K562 (cell line): ENCODE measurements at regions not wholly inside any gene's neighbourhood (a gene's known extent, or its start where the extent isn't known, plus 50 kb on each side); places are given as distances from the start of the nearest gene placed in this dataset.

Experiments used
- ATAC-seq: fragments of 200-7000 bp; cut with Tn5 transposase; 3 replicates; pipeline ENCODE4 v1.9.1; 2020; ENCODE audit warnings: moderate library complexity
- BruUV-seq: library from RNA; stranded (reverse); fragments of 400-500 nt; replicated peaks from 2 replicates; lab custom pipeline; 2021; lab: Mats Ljungman, UMichigan
- CTCF ChIA-PET: fragments of 300-600 bp; formaldehyde crosslinking; extraction: SDS; loops from one replicate; lab custom pipeline; 2021; ENCODE audit warnings: low intra/inter-chr PET ratio; lab: Yijun Ruan, JAX
- POLR2A ChIA-PET: fragments of 300-600, 350-650 bp; sonication (Branson Sonifier 250); formaldehyde crosslinking; extraction: SDS; loops from one replicate; lab custom pipeline; 2021; ENCODE audit warnings: antibody characterized with exemption, inconsistent platforms; lab: Yijun Ruan, JAX
- DNase-seq, 4 experiments: peaks; one replicate each; pipeline versions ENCODE4 v3.0.0 to v3.0.0-alpha.2; 2011 to 2018; ENCODE audit warnings: low spot score in 3 of 4, mixed read lengths in 3 of 4; ENCODE audit errors: extremely low read depth in 1 of 4
- FAIRE-seq: peaks from 2 replicates; lab custom pipeline; 2011; peaks lifted over from hg19 to GRCh38; lab: Jason Lieb, UNC
- H2AFZ ChIP-seq: 2 replicates; pipeline ENCODE4 v1.6.0; 2011; ENCODE audit warnings: low read depth, low read length, control low read depth, inconsistent platforms
- H3K27ac ChIP-seq: fragments of 200-600 bp; 3 replicates; pipeline ENCODE4 v1.8.0; 2011; ENCODE audit warnings: low read depth, mild to moderate bottlenecking, control low read depth, inconsistent platforms, low read length, moderate library complexity, mixed read lengths; ENCODE audit errors: extremely low read depth
- H3K27me3 ChIP-seq, 2 experiments: fragments of 300-600 bp in 1 of 2; 2 replicates in 1 of 2; 3 replicates in 1 of 2; pipeline versions ENCODE4 v1.6.0 to v1.8.0; 2011; ENCODE audit warnings: inconsistent platforms in 2 of 2, low read length in 2 of 2, mild to moderate bottlenecking in 1 of 2, mixed read lengths in 1 of 2, moderate library complexity in 1 of 2; ENCODE audit not compliant: control insufficient read depth in 2 of 2, insufficient read depth in 2 of 2
- H3K36me3 ChIP-seq: fragments of 300-600 bp; 3 replicates; pipeline ENCODE4 v1.8.0; 2011; ENCODE audit warnings: mild to moderate bottlenecking, low read length, inconsistent platforms; ENCODE audit not compliant: control insufficient read depth, insufficient read depth
- H3K4me1 ChIP-seq, 2 experiments: fragments of 200-600 bp in 1 of 2; replicated peaks in 1 of 2; 2 replicates in 1 of 2; 3 replicates in 1 of 2; pipeline versions ENCODE4 v1.5.1 to v1.8.0; 2011; ENCODE audit warnings: inconsistent platforms in 2 of 2, low read length in 2 of 2, mild to moderate bottlenecking in 1 of 2, mixed read lengths in 1 of 2, moderate library complexity in 1 of 2; ENCODE audit not compliant: control insufficient read depth in 2 of 2, insufficient read depth in 2 of 2
- H3K4me2 ChIP-seq: 2 replicates; pipeline ENCODE4 v1.6.1; 2011; ENCODE audit warnings: low read length, control low read depth, inconsistent platforms, mixed read lengths; ENCODE audit not compliant: insufficient read depth
- H3K4me3 ChIP-seq: fragments of 200-600 bp; sonication (generic), shearing (Covaris generic); 2 replicates; pipeline ENCODE4 v1.5.1; 2016; ENCODE audit warnings: control low read depth, inconsistent platforms
- H3K79me2 ChIP-seq: fragments of 200-600 bp; 3 replicates; pipeline ENCODE4 v1.8.0; 2011; ENCODE audit warnings: low read length, inconsistent platforms; ENCODE audit not compliant: control insufficient read depth, insufficient read depth
- H3K9ac ChIP-seq, 2 experiments: 2 replicates each; pipeline versions ENCODE4 v1.6.0 to v1.6.1; 2011; ENCODE audit warnings: low read depth in 2 of 2, low read length in 2 of 2, control low read depth in 1 of 2, inconsistent platforms in 1 of 2, mild to moderate bottlenecking in 1 of 2, mixed read lengths in 1 of 2; ENCODE audit not compliant: insufficient read depth in 1 of 2
- H3K9me1 ChIP-seq: one replicate; pipeline ENCODE4 v1.6.0; 2011; ENCODE audit warnings: inconsistent platforms, mild to moderate bottlenecking, low read length, moderate library complexity; ENCODE audit not compliant: control insufficient read depth, insufficient read depth
- H3K9me3 ChIP-seq: replicated peaks from 2 replicates; pipeline ENCODE4 v1.5.1; 2011; ENCODE audit warnings: low read depth, low read length, inconsistent platforms; ENCODE audit not compliant: control insufficient read depth, insufficient read depth
- H4K20me1 ChIP-seq: replicated peaks from 2 replicates; pipeline ENCODE4 v1.6.1; 2011; ENCODE audit warnings: low read length, inconsistent platforms, mixed read lengths; ENCODE audit not compliant: control insufficient read depth, insufficient read depth
- KDM5B ChIP-seq: fragments of 200-600 bp; sonication (generic); IDR thresholded peaks from 2 replicates; pipeline ENCODE4 v1.6.1; 2012; ENCODE audit warnings: low read depth, mild to moderate bottlenecking, moderate library complexity, low read length, control low read depth, inconsistent platforms; ENCODE audit not compliant: insufficient replicate concordance
- L3MBTL2 ChIP-seq: fragments of 450-650 bp; IDR thresholded peaks from 2 replicates; pipeline ENCODE4 v1.6.1; 2016; ENCODE audit warnings: mild to moderate bottlenecking, moderate library complexity
- POLR2B ChIP-seq: fragments of 450-650 bp; IDR thresholded peaks from 2 replicates; pipeline ENCODE4 v1.6.1; 2018; ENCODE audit warnings: low read depth; ENCODE audit not compliant: partially characterized antibody
- TSHZ1 ChIP-seq: fragments of 250-450 bp; sonication (Bioruptor Pico); IDR thresholded peaks from 2 replicates; pipeline ENCODE4 v1.4.0; 2020; ENCODE audit warnings: mild to moderate bottlenecking, moderate library complexity
- ZNF212 ChIP-seq: fragments of 450-650 bp; formaldehyde crosslinking; IDR thresholded peaks from 2 replicates; pipeline ENCODE4 v1.4.0; 2020; ENCODE audit warnings: mild to moderate bottlenecking
- ZNF77 ChIP-seq: fragments of 250-450 bp; sonication (Bioruptor Pico); IDR thresholded peaks from 2 replicates; pipeline ENCODE4 v1.5.0; 2020
- WGBS: fragments of 100-300 bp; shearing (Covaris generic); methylation state at CpG from one replicate; pipeline ENCODE4 v1.1.6; 2016; ENCODE audit warnings: low coverage, mixed read lengths; ENCODE audit not compliant: insufficient coverage; ENCODE audit errors: missing lambda C conversion rate; 5-methylcytosine and 5-hydroxymethylcytosine counted together
- in situ Hi-C: fragments of 300-500 bp; cut with MboI; formaldehyde crosslinking; loops from 4 replicates; pipeline ENCODE4 v1.15.0; 2018; ENCODE audit warnings: inconsistent platforms, mixed read lengths
- intact Hi-C: fragments of 100-400 bp; cut with micrococcal nuclease; formaldehyde crosslinking; loops from 2 replicates; pipeline ENCODE4 v1.14.2; 2022

GRCh38 chr14:94932589-94932988, 162.7 kb upstream of the GSC start:
- no peak for TF ChIP-seq ZNF77 (CRISPR knock-in tag)
- TF ChIP-seq KDM5B = no peak
- no peak for TF ChIP-seq POLR2B
- TF ChIP-seq TSHZ1 (CRISPR knock-in tag) = no peak
- TF ChIP-seq ZNF212 (CRISPR knock-in tag) = no peak
- no peak for TF ChIP-seq L3MBTL2
- Histone ChIP-seq H3K27me3 (peaks cover 0 to 18% of the 10 kb centered on the region in 2 experiments; a peak in 2 of 5 replicates), H3K9me3 (no peaks in the 10 kb centered on the region), H3K9ac (no peak overlapping the region), H2AFZ (no peak overlapping the region), H3K27ac (no peak overlapping the region), H3K79me2 (no peaks in the 10 kb centered on the region), H3K4me2 (no peak overlapping the region), H3K4me3 (no peak overlapping the region), H3K4me1 (no peaks in the 10 kb centered on the region), H3K36me3 (no peaks in the 10 kb centered on the region), H3K9me1 (no peaks in the 10 kb centered on the region), H4K20me1 (no peaks in the 10 kb centered on the region)
- WGBS = 0% methylated on average over 3 of the region's 7 CpGs
- no peak for ATAC-seq
- intact Hi-C loops (no loop called here), in situ Hi-C loops (no loop called here)
- BruUV-seq = no TSS peak
- CTCF ChIA-PET = no interaction called here
- DNase-seq = no peak
- POLR2A ChIA-PET = no interaction called here
- no peak for FAIRE-seq
